ENCODE measurements at regions not wholly inside any gene's neighbourhood (a gene's known extent, or its start where the extent isn't known, plus 50 kb on each side); places are given as distances from the start of the nearest gene placed in this dataset.

- DNase-seq: no peak
Measured at GRCh38 chr10:131781791-131782190, 119.0 kb upstream of the PPP2R2D start.

GRCh38 chr10:131784363-131785120 is 116.3 kb upstream of the PPP2R2D start:
- no peak for DNase-seq

- no peak for DNase-seq
Measured at GRCh38 chr10:131785121-131785460, 115.7 kb upstream of the PPP2R2D start.

GRCh38 chr10:131786756-131787605 is 113.8 kb upstream of the PPP2R2D start:
- no peak for DNase-seq

GRCh38 chr10:131787961-131788360 is 112.8 kb upstream of the PPP2R2D start:
- no peak for DNase-seq

- no peak for DNase-seq
Measured at GRCh38 chr10:131788386-131788785, 112.4 kb upstream of the PPP2R2D start.

- no peak for DNase-seq
Measured at GRCh38 chr10:131789516-131789915, 111.3 kb upstream of the PPP2R2D start.

GRCh38 chr10:131790021-131790420 is 110.8 kb upstream of the PPP2R2D start:
- no peak for DNase-seq

- no peak for DNase-seq
Measured at GRCh38 chr10:131792011-131792651, 108.7 kb upstream of the PPP2R2D start.

- DNase-seq: no peak
Measured at GRCh38 chr10:131792809-131793208, 108.0 kb upstream of the PPP2R2D start.

GRCh38 chr10:131795761-131796160 is 105.0 kb upstream of the PPP2R2D start:
- no peak for DNase-seq

GRCh38 chr10:131797626-131798025 is 103.2 kb upstream of the PPP2R2D start:
- DNase-seq: no peak

- DNase-seq: no peak
Measured at GRCh38 chr10:131799429-131799828, 101.4 kb upstream of the PPP2R2D start.

- no peak for DNase-seq
Measured at GRCh38 chr10:131802156-131802915, 98.5 kb upstream of the PPP2R2D start.

- no peak for DNase-seq
Measured at GRCh38 chr10:131802996-131803395, 97.8 kb upstream of the PPP2R2D start.

GRCh38 chr10:131803860-131804425 is 96.9 kb upstream of the PPP2R2D start:
- no peak for DNase-seq

GRCh38 chr10:131804551-131805295 is 96.1 kb upstream of the PPP2R2D start:
- DNase-seq: no peak

GRCh38 chr10:131805696-131806095 is 95.1 kb upstream of the PPP2R2D start:
- DNase-seq: no peak

- no peak for DNase-seq
Measured at GRCh38 chr10:131806146-131806545, 94.7 kb upstream of the PPP2R2D start.

- DNase-seq: no peak
Measured at GRCh38 chr10:131806646-131807317, 94.0 kb upstream of the PPP2R2D start.

- DNase-seq: no peak
Measured at GRCh38 chr10:131808370-131808930, 92.4 kb upstream of the PPP2R2D start.

All from NCI-H1105 (cell line).